HG03045 (cell line): ENCODE measurements at regions not wholly inside any gene's neighbourhood (a gene's known extent, or its start where the extent isn't known, plus 50 kb on each side); places are given as distances from the start of the nearest gene placed in this dataset.
"Not testable (repeated sequence)": the region's sequence is repeated elsewhere in the genome, so short reads cannot be mapped to it uniquely, and the experiment has no call there.

Source experiments
- ATAC-seq: cut with Tn5 transposase; IDR thresholded peaks from one replicate; pipeline ENCODE4 v1.9.1; 2021; ENCODE audit warnings: mild to moderate bottlenecking, moderate library complexity; ENCODE audit not compliant: unreplicated experiment

DNA sequence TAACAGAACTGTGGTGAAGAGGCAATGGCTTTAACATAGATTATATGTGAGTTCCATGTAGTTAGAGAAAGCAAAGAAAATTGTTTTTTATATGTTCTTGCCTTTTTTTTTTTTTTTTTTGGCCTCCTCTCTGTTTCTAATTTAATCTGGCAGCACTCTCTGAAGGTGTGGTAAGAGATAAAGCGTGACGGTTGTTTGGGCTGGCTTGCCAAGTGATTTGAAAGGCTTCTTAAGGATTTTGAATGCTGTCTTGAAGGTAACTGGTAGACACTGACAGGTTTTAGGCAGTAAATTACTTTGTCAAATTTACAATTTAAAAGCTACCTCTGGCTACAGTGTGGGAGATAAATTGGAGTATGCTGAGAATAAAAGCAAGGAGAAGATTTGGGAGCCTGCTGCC, 269.3 kb upstream of the HS3ST1 start:
- no peak for ATAC-seq

DNA sequence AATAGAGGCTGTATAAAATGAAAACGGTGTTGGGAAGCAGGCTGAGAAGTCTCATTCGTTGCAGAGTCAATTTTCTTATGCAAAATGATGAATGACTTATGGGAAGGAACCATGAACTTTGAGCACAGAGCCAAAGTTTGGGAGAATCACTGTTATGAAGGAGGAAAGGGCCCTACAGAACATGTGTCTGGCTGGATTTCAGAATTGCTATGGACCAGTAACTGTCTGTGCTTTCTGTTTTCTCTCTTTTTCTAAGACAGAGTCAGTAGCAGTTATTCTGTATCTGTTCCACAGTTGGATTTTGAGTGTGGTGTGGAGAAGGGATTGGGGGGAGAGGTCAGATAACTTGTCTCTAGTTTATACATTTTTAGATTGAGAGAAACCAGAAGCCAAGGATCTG, 265.0 kb upstream of the HS3ST1 start:
- no peak for ATAC-seq

DNA sequence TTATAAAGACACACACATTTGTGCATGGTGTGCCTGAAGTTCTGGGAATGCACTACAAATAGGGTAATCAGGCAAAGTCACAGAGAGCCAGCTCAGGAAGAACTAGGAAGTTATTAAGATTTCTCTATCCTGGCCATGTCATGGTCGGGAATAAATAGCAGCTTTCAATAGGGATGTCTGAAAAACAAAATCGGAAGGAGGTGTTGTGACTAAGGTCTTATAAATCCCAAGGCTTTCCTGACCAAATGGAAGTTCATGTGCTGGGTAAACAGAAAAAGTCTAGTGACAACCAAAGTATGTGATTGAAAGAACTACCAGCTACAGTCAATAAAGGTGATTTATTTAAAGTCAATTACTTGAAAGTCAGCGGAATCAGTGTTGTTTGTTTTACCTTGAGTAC, 262.5 kb upstream of the HS3ST1 start:
- ATAC-seq: no peak

DNA sequence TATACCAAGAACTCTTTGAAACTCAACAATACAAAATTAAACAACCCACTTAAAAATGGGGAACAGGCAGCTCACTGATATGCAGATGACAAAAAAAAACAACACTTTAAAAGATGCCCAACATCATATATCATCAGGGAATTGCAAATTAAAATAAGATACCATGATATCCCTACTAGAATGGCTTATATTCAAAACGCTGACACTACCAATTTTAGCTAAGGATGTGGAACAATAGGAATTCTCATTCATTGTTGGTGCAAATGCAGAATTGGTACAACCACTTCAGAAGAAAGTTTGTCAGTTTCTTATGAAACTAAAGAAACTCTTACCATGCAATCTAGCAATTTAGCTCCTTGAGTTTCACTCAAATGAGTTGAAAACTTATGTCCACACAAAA, 259.0 kb upstream of the HS3ST1 start:
- ATAC-seq: no peak

DNA sequence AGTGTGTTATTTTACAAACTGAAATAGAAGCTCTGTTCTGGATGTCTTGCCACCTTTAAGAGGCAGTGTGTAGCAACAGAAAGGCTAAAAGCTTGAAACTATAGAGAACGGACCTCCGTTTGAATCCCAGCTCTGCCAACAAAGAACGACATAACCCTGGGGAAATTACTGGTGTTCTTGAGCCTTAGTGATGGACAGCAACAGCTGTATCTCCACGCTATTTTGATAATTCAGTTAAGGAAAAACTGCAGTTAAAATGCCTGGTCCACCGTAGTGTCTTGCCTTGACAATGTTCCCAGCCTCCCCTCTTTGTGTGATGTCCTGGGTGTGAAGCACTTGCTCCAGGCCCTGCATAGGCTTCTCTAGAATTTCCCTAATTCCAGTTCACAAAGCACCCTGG, 256.8 kb upstream of the HS3ST1 start:
- ATAC-seq: no peak

DNA sequence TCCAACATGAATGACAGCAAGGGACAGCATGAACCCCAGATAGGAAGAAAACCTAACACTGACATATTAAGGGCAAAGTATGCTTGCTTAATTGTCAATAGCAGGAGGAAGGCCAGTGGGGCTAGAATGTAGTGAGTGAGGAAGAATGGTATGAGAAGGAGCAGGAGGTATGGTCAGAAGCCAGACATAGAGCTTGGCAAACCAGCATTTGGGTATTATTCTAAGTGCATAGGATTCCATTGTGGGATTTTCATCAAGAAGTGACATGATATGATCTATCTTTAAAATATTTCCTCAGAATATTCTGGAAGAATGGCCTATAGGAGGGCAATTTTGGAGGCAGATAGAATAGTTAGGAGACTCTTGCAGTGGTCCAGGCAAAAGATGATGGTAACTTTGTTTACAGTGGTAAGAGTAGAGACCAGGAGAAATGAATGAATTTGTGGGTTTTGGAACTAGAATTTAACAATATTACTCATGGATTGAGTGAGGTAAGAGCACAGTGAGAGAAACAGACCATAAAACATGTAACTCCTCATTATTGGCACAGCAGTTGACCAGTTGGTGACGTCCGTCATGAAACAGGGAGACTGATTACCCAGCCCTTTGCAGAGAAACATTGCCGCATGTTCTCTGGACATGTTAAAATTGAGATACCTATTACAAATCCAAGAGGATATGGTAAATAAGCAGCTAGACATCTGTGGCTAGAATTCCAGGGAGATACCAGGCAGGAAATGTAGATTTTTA, 246.5 kb upstream of the HS3ST1 start:
- no peak for ATAC-seq

DNA sequence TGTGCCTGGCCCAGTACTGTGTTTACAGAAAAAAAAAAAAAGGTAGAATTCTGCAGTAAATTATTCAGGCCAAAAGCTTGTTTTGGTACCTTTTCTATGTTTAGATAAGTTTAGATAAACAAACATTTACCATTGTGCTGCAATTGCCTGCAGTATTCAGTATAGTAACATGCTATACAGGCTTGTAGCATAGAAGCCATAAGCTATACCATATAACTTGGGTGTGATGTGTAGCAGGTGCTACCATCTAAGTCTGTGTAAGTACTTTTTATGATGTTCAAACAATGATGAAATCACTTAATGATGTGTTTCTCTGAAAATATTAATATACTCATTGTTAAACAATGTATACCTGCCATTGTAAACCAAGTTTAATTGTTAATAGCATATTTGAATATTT, 241.6 kb upstream of the HS3ST1 start:
- no peak for ATAC-seq

DNA sequence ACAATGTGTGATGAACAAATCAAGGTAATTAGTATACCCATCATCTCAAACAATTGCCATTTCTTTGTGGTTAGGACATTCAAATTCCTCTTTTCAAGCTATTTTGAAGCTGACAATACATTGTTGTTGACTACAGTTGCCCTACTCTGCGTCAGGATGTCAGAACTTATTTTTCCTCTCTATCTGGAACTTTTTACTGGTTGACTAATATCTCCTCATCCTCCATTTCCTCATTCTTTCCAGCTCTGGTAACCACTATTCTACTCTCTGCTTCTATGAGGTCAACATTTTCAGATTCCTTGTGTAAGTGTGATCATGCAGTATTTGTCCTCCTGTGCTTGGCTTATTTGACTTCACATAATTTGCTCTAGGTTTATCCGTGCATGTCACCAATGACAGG, 240.5 kb upstream of the HS3ST1 start:
- no peak for ATAC-seq

DNA sequence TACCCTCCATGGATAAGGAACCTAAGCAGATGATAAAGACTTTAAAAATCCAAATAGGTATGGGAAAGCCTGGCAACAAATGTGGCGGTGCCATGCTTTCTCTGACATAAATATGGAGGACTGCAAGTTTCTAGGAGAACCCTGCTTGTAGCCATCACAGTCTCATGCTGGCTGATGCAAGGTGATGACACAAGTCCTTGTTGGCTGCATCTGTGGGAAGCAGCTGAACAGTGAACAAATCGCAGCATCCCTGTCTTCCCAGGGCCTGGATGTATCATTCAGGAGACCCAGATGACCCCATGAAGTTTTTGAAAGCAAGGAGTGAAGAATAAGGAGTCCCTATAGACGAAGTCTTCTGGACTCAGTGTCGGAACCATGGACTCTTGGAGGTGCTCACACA, 234.4 kb upstream of the HS3ST1 start:
- ATAC-seq: no peak

DNA sequence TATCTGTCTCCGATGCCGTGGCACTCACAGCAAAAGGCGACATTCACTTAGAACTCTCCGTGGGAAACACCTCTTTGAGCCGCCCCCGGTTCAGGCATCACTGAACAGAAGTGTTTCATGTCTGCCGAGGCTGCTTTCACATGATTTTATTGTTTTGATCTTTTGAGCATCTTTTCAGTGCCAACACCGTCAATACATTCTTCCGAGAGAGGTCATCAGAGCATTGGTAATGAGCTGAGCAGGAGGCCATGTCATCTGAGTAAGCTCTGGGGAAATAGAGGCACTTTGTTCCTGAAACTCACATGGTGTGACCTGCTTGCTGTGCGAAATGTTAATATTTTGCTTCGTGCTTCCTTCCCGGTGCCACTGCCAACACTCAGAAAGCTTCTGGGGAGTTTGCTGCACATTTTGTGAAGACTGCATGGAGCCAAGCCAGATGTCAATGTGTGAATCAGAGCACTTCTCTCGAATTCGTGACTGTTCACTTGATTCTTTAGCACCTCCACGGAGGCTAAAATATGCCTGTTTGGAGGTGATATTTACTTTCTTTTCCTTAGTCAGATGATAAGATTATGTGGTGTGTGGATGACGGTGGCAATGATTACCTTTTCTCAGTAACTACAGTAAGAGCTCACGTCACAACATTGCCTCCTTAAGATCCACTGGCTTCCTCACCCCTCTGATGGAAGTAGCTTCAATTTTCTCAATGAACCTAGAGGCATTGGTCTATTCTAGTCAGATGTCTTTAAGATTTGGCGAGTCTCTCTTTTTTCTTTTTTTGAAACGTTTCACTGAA, 222.3 kb upstream of the HS3ST1 start:
- ATAC-seq: no peak

DNA sequence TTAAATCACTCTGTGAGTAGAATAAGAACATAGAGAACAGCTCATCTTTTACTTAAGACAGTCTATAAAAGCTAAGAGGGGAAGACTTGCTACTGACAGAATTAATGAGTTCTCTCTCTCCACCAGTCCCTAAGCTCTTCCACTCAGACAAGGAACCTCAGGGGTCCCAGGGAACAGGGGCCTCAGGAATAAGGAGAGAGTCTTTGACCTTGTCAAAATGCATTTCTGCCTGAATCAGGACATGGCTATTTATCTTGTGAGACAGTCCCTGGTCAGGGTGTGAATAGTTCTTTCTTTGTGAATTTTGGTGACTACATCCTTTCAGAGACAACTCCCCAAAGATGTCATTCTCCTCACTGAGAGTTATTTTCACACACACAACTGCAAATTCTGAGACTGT, 218.7 kb upstream of the HS3ST1 start:
- no peak for ATAC-seq

DNA sequence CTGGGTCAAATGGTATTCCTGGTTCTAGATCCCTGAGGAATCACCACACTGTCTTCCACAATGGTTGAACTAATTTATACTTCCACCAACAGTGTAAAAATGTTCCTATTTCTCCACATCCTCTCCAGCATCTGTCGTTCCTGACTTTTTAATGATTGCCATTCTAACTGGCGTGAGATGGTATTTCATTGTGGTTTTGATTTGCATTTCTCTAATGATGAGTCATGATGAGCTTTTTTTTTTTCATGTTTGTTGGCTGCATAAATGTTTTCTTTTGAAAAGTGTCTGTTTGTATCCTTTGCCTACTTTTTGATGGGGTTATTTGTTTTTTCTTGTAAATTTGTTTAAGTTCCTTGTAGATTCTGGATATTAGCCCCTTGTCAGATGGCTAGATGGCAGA, 214.4 kb upstream of the HS3ST1 start:
- ATAC-seq: not testable (repeated sequence)

DNA sequence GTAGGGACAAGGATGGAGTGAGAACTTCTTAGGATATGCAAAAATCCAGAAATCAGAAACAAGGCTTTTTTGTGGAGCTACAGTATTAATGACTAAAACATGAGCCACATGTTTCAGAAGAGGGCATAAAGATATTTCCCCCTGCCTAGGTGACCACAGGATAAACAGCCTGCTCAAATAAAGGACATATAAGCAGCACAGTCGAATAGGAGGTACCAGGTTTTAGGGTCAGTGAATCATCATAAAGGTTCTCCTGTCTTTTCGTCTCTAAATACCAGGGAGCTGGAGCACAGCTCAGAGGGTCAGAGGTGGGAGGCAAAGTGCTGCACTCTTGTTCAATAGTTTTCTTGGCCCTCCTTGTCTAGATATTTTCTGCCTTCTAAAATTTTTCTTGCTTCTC, 211.9 kb upstream of the HS3ST1 start:
- ATAC-seq: no peak

DNA sequence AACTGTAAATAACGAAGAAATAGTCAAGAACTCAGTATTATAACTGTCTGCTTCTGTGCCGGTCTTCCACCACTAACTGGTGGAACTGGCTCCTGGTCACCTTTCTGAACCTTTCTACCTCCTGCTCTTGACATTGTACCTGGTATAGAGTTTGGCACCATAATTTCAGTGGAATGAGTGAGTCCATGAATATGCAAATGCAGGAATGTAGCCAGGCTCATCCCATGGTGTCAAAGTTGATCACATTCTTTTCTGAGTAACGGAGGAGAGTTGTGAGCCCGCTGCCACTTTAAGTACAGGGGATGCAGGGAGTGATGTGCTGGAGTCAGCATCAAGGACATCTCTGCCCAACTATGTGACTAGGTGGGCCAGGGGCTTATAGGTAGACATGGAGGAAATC, 207.9 kb upstream of the HS3ST1 start:
- no peak for ATAC-seq

DNA sequence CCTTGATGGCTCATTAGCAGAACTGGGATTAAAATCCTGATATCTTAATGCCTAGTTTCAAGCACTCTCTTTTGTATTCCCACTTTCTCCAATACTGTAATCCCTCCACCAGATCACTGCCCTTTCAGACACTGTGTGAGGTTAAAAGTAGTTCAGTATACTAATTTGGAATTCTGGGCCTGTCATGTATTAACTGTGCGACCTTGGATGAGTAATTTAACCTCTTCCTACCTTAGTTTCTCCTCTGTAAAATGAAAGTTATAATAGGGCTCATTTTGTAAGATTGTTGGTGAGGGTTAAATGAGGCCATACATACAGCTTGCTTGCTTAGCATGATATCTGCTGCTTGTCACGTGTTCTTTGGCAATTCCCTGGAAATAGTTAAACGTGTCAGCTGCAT, 207.3 kb upstream of the HS3ST1 start:
- ATAC-seq: no peak

DNA sequence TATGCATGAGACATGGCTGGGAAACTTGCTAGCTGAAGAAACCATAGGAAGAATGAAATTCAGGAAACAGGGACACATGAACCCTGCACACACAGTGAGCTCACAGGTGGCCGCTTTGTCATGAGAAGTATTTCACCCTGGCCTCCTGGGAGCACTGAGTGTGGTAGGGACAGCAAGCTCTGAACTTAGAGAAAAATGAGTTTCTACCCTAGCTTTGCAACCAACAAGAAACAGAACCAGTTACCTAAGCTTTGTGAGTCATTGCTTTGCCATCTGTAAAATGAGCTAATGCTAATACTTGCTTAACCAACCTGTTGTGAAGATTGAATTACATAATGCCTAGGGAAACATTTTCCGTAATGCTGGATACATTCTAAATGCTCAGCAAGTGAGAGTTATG, 206.6 kb upstream of the HS3ST1 start:
- no peak for ATAC-seq

DNA sequence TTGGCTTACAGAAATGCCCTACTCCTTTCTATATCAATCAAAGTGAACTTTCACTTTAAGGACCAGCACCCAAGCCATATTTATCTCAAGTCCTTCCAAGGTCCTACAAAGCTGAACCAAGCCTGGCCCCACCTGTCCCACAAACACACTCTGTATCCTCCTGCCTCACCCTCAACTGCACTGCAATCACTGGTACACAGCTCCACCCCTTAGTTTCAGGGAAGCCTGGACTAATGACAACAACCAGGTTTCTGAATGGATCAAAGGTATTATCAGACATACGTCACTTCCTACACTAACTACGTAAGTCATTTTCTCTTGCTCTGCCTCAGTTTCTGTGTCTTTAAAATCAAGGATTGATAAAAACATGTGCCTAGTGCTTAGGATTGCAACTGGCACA, 205.6 kb upstream of the HS3ST1 start:
- ATAC-seq: no peak

DNA sequence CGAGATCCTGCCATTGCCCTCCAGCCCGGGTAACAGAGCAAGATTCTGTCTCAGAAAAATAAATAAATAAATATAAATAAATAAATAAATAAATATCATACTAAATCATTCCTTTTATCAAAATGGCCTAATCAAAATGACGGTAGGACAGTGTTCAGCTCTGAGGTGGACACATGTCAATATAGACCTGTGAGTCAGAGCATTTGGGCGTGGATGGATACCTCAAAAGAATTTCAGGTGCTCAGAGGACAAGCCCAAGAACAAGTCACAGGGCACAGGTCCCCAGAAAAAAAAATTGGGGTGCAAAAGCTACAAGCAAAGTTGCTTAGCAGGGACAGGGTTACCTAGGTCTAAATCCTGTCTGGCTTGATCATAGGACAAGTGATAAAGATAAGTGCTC, 204.7 kb upstream of the HS3ST1 start:
- ATAC-seq: no peak

DNA sequence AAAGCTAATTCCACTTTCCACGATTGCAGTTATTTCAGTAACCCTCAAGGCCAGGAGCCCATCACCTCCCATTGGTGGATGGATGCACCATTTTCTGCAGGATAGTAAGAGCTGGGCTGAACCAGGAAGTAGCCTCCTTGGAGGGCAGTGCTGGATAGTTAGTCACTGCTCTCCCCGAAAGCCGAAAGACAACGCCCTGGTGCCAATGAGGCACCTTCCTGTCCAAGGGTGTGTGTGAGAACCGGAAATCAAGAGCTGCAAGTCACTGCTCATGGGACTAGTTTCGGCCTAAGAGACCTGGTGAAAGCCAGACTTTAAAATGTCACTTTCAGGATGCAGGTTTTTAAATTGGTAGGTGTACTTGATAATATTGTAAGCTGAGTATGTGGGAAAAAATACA, 203.8 kb upstream of the HS3ST1 start:
- ATAC-seq: no peak

DNA sequence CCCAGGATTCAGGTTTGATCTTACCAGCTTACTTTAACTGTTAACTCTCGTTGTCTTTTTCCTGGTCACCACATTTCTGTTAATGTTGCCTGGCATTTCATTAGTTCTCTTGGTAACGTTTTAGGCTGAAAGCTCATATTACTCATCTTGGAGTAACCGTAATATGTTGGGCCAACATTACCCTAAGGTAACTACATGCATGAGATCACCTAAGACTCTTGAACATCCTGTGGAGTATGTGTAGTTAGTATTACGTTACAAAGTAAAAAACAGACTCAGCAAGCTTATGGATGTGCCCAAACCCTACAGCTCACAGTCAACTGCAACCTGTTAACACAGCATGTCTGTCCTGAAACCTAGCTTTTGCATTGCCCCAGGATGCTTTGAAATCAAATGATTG, 203.3 kb upstream of the HS3ST1 start:
- ATAC-seq: no peak

DNA sequence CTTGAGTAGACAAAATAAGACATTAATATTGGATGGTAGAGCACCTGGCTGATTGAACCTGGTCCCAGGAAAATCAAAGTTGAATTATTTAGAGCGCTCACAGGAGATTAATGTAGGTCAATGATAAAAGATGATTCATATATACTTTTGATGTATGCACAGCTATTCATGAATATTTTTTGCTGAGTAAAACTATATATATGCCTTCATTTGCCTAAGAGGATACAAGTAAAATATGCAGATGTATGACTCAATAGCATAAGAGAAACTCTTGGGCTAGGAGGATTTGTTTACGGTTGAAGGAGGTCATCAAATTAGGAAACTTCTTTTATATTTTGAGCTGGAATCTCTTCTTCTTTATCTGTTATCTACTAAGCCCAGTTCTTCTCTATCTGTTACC, 202.7 kb upstream of the HS3ST1 start:
- ATAC-seq: no peak

DNA sequence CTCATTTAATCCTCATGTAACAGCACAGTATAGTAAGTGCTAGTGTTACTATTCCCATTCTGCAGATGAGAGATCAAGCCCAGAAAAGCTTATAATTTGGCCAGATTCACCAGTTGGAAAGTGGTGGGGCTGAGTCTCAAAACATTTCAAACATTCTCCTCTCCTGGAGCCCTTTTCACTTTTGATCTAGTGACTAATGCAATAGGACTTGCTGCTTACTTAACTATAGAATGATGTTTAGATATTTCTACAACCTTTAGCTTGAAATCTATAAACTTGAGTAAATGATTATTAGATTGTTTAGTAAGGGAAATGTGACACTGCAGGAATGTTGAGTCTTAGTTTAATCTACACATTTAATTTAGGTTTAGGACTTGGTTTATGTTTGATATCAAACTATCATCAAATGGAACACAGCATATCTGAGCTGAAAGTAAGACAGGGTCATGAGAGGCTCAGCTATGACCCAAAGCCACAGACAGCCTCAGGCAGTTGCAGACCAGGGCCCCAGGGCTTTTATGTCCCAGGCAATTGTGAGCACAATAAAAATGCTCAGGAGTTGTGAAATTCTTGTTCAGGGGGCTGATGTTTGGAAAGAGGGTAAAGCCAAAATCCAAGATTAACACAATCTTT, 199.5 kb upstream of the HS3ST1 start:
- no peak for ATAC-seq
